ENCODE measurements at regions not wholly inside any gene's neighbourhood (a gene's known extent, or its start where the extent isn't known, plus 50 kb on each side); places are given as distances from the start of the nearest gene placed in this dataset.
"Not testable (repeated sequence)": the region's sequence is repeated elsewhere in the genome, so short reads cannot be mapped to it uniquely, and the experiment has no call there.

DNA sequence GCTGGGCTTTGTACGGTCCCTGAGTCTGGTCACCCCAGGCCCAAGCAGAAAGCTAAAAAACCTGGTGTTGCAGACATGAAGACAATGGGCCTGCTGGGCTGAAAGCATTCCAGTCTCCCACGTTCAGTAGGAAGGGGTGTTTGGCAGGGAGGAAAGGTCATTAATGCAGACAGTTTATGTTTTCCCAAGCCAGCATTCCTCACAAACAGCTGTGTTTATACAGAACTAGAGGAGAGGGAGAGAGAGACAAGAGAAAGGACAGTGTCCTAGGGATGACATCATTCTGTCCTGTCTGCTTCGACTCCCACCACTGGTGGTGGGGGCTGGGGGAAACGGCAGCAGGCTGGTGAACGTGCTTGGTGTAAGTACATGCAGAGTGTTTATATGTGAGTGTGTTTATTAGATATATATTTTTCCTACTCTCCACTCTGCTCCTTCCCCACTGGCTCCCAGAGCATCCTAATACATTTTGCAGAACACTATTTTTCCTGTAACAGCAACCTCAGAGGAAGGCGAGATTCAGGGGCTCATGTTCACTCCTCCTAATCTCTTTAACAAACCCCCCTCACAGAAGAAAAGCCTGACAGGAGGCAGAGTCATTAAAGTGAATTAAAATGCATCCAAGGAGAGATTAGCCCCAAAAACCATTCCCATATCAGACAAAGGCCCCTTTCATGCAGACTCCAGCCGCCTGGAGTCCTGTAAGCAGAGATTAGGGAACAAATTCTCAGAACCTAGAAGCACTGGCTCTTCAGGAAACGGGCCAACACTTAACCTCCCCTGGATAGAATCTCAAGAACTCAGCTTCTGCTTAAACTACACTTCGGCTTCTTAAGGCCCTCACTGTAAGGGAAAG, 380.4 kb downstream of the TNS1 start:
- DNase-seq: peak; percentile 89

DNA sequence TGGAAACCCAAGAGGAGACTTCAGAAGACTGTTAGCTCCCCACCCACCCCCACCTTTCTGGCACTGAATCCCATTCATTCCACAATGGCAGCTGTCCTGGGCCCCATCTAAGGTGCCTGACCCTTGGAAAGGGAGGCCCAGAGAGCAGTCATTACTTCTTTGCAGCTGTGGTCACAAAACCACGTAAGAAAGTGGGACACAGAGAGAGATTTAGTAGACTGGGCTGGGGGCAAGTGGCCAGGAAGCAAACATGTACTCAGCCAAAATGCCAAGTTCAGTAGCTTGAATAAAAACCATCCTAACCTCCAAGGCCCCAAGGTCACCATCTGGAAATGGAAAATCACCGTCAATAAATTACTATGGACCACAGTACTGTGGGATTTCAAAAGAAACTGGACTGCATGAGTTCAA, 381.4 kb downstream of the TNS1 start:
- no peak for DNase-seq

DNA sequence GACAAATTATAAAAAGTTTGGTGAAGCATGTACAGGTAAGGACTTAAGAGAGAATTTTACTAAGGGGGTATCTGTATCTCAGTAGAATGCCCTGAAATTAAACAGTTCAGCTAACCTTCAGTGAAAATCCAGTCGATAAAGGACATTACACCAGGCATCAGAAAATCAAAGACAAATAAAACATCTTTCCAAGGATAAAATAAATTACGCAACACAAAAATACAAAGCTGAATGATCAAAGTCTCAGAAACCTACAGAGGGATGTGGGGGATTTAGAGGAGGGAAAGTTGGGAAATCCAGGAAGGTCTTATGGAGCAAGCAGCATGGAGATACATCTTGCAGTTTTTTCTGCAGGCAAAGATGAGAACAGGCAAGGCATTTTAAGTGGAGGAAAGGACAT, 384.1 kb downstream of the TNS1 start:
- DNase-seq: no peak

DNA sequence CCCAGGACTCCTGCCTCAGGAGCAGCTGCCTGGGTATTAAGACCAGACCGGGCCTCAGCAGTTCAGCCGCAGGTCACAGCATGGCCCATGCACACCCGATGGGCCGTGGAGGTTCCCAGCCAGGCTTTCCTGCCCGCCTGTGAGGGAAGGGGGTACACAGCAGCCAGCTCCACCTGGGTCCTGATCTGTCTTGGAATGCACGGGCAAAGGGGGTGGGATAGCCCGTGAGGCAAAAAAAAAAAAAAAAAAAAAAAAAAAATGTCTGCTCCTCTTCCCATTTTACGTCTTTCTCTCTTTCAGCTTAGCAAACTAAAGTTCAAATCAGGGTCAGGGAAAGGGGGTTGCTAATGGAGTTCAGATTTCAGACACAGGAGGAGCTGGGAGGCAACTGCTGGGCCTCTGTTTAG, 385.2 kb downstream of the TNS1 start:
- no peak for DNase-seq

DNA sequence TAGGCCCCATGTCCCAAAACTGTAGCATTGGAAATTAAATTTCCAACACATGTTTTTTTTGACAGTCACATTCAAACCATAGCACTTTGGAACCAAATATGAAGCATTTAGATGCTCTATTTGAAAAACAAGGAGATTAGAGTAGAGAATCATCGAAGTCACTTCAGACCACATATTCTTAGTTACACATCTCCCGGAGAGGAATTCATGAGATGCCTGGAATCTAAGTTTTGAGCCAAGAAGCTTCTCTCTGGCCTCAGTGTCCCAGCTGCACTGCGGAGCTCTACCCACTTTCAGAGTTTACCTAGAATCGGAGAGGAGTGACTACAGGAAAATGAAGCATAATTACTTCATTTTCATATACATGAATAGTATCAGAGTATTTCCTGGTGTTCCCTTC, 385.9 kb downstream of the TNS1 start:
- DNase-seq: no peak

DNA sequence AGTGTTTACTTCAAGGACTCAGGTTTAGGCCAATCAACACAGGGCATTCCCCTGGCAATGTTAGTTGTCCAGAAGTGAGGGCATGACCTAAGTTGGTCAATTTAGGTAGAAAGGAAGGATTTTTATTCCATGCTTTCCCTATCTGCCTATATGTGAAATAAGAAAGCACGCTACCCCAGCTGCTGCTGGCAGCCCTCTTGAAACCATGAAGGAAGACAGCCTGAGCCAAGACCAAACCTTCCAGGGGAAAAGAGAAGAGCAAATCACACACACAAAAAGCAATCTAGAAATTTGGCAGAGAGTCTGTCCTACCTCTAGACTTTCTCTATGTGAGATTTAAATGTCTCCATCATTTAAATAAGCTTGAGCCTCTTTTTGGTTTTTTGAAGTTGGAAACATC, 387.6 kb downstream of the TNS1 start:
- DNase-seq: no peak

DNA sequence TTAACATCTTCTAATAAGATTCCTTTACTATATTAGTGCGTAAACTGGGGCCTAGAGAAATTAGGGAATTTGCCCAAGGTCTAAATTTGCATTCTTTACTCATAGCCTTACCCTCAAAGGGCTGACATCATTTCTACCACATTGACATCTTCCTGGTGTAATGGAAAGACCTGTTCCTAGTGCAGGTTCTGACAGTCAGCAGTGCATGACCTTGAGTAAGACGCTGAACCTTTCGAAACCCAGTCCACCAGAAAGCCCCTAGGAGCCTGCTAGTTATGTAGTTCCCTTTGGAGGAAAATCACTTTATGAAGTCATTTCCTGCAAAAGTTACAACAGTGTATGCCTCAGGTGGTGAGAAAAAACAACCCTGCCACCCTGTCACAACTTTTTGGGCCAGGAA, 388.3 kb downstream of the TNS1 start:
- no peak for DNase-seq

DNA sequence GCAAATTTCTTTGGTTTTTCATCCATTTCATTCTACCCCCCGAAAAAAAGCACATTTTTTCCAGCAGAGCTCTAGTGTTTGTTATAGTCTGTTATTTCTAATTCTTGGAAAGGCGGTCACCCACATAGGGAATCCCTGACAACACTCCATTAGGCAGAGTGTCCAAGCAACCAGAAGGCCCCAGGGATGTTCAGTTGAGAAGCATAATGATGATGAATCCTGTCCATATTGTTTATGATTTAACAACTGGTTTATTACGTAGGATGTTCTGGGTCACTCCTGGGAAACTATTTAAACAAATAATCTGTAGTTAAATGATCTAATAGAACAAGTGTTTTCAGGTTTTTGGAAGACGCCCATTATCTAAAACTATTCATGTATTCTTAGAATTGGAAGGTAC, 388.7 kb downstream of the TNS1 start:
- DNase-seq: no peak

DNA sequence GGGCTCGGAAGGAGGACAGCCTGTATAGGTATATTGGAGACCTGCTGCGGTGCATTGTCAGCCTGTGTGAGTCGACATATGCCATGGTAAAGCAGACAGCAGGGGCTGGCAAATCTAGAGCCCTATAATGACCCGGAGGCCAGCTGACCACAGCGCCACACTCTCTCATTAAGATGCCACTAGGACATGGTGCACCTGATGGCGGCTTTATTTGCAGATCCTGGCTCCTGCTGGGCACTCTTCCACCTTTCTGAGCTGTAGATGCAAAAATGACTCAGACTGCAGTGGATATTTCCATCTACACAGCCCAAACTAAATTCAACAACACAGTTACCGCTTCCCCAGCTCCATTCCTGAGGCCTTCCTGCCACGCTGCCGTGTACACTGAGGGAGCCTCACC, 389.9 kb downstream of the TNS1 start:
- DNase-seq: no peak

DNA sequence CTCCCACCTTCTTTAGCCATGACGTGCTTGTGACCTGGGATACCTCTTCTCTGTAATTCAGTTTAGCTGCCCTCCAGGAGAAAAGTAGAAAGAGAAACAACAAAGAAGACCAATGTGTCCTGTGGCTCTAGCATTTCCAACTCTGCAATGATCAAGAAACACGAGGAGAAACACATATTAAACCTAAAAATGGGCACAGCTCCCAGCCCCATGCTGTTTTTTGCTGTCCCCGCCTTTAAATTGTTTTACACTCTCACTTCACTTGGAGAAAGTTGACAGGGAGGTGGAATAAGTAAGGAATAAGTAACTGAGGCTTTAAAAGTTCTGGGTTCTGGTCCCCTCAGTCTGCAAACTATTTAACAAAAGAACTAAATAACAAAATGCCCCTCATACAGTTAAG, 390.6 kb downstream of the TNS1 start:
- no peak for DNase-seq

DNA sequence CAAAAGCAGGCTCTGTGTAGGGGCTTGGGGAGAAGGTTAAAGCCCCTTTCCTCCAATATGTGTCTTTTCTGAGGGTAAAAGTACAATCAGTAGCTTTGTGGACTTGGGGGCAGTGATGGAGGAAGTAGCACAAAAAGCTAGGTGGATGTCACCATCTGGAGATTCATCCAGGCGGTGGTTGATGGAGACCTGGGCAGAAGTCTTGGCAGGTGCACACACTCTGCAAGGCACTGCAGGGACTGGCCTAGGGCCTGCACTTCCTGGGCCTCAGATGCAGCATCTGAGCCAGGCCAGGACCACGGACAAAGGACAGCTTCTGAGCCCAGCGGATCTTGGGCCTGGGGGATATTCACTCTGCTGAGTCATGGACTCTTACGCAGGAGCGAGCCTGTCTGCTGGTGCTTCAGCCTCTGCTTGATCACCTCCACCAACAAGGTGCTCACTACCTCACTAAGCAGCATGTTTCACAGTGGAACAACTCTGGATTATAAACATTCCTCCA, 391.1 kb downstream of the TNS1 start:
- DNase-seq: no peak

DNA sequence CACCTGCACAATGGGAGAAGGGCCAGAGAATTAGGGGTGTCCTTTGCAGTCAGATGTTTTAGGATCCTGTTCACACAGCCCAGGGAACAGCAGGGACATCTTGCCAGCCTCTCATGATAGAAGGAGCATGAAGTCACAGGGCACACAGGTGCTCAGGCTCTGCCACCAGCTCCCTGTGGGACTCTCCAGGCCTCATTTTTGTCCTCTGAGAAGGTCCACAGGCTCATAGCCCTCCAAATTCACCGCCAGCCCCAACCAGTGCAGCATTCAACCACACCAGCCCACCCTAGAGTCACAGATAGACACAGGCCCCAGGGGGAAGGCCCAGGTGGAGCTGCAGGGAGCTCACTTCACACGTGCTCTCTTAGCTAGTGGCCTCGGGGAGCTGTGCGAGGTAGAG, 391.7 kb downstream of the TNS1 start:
- DNase-seq: no peak

DNA sequence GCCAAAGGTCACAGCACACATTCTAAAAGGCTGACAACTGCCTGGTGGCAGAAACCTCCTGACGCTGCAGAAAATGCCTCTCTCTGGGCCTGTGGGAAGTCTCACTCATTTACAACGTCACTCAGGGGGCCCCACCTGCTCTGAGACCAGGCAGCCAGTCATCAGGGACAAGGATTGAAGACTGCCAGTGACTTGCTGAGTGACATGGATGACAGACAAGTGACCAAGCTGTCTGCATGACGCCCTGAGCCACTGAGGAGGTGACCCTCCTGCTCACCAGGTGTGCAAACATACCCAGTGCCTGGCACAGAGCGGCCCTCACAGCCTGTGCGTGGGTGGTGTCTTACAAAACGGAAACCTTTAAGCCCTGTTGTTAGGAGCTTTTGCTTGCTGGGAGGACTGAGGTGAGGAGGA, 392.4 kb downstream of the TNS1 start:
- peak; percentile 90 for DNase-seq

DNA sequence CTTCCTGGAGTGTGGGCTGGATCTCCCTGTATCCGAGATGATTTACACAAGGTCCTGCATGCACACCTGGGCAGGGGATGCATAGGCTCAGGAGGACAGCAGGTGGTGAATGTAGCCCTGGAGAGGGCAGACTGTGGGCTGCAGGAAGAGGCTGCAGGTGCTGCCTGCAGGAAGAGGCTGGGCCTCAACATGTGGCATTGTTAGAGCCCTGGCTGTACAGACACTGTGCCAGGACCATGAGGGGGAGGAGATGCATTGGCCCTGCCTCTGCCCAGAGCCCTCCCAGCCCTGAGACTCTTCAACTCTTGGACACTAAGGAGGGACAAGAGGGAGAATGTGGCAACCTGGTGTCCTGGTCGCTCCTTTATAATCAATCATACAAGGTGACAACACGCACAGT, 392.8 kb downstream of the TNS1 start:
- peak; percentile 87 for DNase-seq

DNA sequence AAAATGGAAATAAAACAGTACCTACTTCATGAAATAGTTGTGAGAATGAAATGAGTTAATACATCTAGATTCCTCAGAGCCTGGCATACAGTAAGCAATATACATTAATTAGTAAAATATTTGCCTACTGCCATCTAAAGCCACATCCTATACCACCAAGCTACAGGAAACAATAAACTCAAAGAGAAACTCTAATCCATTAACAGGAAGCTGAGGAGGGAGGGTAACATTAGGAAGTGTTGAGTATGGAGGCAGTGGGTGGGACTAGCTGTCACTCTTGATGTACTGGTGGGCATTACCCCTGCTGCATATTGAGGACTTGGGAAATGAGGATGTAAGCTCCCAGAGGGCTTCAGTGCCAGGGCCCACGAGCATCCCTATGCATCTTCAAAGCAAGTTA, 396.5 kb downstream of the TNS1 start:
- DNase-seq: no peak

DNA sequence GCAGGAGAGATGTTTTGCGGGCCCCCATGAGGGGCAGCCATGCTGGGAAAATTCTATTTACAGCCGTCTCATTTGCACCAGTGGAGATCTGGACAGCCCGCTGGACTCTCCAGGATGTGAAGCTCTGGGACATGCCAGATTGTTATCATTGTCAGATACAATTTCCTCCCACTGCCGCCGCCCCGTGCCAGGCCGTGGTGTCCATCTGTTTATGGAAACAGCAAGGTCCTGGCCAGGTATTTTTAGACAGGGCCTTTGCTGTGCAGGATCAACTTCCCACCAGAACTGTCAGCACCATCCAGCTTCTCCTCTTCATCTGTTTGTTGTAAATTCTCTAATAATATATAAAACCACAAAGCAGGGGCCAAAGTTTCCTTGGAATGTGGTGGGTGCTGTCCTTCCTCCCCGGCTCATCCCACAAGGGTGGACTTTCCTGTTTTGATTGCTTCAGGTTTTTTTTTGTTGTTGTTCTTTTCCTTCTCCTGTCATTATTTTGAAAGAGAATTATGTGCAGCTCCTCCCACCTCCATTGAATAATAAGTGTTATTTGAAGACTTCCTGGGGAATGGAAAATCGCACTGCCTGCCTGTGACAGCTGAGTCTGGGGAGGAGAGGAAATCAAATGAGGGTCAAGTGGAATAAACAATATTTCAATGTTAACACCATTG, 398.1 kb downstream of the TNS1 start:
- DNase-seq: no peak

DNA sequence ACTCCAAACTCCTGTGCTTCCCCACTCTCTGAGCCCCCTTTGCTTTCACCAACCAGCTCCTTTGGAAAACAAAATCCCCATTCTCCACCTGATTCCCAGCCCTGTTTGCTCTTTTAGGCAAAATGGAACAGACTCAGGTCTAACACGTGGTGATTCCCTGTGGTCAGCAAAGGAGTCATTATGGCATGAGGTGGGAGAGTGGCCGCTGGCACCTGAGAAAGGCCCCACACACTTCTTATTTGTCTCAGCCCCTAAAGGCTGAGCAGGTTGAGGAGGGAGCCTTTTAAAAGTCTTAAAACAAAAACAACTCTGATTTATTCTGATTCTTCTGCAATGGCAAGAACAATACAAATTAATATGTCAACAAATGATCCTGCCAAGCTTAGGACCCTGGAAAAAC, 401.2 kb downstream of the TNS1 start:
- no peak for DNase-seq

DNA sequence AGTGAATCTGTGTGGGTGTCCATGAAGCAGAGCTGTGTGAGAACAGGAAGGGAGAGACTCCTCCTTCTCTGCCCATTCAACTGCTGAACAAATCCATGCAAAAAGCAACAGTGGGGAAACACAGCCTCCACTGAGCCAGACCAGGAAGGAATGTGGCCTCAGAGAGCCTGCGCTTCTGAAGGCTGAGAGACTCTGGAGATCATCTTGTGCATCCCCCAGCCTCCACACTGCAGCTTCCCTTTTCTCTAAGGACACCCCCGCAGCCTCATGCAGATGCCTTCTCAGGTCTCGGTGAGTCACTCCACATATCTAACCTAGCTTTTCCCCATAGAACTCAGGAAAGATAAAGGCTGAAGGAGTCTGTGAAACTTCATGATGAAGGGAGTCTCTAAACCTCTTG, 402.9 kb downstream of the TNS1 start:
- no peak for DNase-seq

DNA sequence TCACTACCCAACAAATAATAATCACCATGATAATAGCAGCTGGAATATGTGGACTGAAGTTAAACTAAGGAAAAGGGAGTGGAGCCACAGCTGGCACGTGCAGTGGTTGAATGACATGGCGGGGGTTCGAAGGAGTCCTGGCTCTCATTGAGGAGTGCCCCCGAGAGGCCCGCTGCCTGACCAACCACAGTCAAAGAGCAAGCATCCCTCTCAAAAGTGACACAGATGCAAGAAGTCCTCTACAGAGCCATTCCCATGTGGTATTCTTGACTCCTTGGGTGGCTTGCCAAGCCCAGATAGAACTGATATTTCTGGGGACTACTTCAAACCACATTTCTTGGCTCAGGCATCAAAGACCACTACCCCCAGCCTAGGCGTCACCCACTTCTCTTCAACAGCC, 405.1 kb downstream of the TNS1 start:
- DNase-seq: no peak

DNA sequence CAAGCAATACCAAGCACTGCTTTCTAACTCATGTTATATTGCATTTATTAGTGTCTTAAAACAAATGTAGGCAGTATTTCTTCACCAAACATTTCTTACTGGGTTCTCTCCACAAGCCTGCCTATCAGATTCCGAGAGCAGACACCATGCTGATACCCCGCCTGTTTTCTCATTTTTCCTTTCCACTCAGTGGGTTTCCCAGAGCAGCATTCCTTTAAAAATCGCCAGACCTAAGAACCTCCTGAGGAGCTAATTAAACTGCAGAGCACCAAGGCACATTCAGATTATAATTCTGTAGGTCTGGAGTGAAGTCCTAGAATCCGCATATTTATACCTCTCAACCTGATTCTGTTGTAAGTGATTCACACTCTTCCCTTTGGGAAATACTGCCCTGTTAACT, 405.6 kb downstream of the TNS1 start:
- no peak for DNase-seq

DNA sequence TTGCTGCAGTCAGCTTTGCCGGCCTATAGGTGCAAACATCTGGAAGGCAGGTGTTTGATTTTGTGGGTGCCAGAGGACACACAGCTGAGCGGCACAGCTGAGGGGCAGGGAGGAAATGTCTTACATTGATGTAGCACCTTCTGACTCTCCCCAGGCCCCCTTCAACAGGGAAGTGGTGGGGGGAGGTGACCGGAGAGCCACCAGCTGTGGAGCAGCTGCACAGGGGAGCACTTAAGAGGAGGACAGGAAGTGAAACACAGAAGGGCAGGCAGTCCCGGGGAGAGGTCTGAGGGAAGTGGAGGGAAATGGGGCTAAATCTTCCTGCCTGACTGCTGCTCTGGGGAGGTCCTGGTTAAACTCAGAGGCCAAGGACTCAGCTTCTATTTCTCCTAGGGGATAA, 409.1 kb downstream of the TNS1 start:
- peak; percentile 9 for DNase-seq

DNA sequence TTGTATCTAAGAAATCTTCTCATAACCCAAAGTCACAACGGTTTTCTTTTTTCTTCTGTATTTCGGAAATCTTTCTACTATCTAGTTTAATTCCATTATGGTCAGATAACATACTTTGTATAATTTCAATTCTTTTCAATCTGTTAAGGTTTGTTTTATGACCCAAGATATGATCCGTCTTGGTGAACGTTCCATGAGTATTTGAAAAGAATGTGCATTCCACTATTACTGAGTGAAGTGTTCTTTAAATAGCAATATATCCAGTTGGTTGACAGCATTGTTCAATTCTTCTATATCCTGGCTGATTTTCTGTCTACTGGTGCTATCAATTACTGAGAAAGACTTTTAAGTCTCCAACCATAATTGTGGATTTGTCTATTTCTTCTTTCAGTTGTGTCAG, 414.5 kb downstream of the TNS1 start:
- DNase-seq: no peak

DNA sequence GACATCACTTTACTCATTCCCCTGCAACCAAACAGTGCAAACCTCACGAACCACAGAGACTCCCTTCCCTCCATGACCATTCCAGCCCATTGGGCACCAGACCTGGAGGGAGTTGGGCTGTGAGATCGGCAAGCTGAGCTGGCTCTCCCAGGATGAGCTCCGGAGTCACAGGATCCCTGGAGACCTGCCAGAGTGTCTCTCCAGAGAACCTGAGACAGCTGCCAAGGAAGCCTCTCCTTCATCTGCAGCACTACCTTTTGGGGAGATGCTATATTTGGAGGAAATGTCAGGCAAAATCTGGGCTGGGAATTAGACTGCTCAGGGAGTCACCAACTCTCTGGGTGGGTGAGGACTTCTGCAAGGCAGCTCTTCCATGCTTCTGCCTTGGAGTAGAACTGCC, 417.4 kb downstream of the TNS1 start:
- DNase-seq: no peak

DNA sequence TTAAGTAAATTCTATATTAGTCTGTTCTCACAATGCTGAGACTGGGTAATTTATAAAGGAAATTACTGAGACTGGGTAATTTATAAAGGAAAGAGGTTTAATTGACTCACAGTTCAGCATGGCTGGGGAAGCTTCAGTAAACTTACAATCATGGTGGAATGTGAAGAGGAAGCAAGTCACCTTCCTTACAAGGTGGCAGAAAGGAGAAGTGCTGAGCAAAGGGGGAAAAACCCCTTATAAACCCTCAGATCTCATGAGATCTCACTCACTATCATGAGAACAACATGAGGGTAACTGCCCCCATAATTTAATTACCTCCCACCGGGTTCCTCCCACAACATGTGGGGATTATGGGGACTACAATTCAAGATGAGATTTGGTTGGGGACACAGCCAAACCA, 422.4 kb downstream of the TNS1 start:
- not testable (repeated sequence) for DNase-seq

DNA sequence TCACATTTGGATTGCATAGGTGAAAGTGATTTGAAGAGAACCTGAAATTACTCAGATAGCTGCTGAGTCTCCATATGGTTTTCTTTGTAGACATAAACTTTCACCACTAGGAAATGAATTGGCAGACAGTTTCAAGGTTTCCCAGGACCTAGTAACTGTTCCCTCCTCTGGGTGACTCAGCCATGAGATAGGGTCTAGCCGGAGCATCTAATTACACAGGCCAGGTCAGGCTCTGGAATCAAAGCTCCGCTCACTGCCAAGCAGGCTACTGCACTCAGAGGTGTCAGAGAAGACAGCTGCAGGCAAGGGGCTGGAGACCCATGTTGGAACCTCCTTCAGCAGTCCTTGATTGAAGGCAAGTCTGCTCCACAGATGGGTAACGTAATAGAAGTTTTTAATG, 429.2 kb downstream of the TNS1 start:
- DNase-seq: no peak

Measured in SHP77 treated with DMSO at 0.1 percent for 48 hours (cell line).